ENCODE measurements at regions not wholly inside any gene's neighbourhood (a gene's known extent, or its start where the extent isn't known, plus 50 kb on each side); places are given as distances from the start of the nearest gene placed in this dataset.

- Histone ChIP-seq H3K9me3 (no peaks in the 10 kb centered on the region), H3K27me3 (replicated peaks; ENCODE audit: insufficient read depth) (peaks cover 3% of the 10 kb centered on the region), H3K4me1 (replicated peaks) (no peaks in the 10 kb centered on the region), H3K4me3 (no peak overlapping the region), H3K36me3 (no peaks in the 10 kb centered on the region), H3K27ac (no peak overlapping the region)
- intact Hi-C loops (cut with DNase I): no loop called here
- TF ChIP-seq POLR2AphosphoS5 (IDR thresholded peaks at IDR 0.05) (no peak), CTCF (IDR thresholded peaks at IDR 0.05) (no peak), POLR2A (IDR thresholded peaks at IDR 0.05) (no peak)
- no peak for DNase-seq (ENCODE audit: low spot score)
- WGBS: 91% methylated on average over 3 of the region's 3 CpGs
Measured at GRCh38 chr5:176152930-176153311, 85.3 kb upstream of the SIMC1 start.

DNA sequence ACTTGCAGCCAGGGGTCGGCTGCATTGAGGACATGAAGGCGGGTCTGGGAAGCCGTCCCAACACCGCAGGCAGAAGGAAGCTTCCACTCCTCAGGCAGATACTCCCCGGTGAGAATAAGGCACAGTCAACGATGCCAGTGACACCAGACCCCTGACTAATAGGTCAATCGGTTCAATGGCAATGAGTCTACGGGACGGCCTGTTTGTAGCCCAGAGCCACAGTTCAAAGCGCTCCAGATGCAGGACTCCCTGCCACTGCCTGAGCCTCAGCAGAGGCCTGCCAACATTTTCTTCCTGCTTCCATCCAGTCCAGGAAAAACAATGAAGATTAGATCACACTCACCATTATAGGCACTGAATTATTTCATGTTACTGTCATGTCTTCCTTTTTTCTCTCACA, 84.5 kb upstream of the SIMC1 start:
- TF ChIP-seq POLR2A (IDR thresholded peaks at IDR 0.05) (no peak), POLR2AphosphoS5 (IDR thresholded peaks at IDR 0.05) (no peak), CTCF (IDR thresholded peaks at IDR 0.05) (no peak)
- WGBS: 53% methylated on average over 10 of the region's 10 CpGs
- DNase-seq (ENCODE audit: low spot score): no peak
- intact Hi-C loops (cut with DNase I): no loop called here
- no peak overlapping the region for H3K4me3 ChIP-seq
- H3K4me1 ChIP-seq (replicated peaks): no peaks in the 10 kb centered on the region
- H3K36me3 ChIP-seq: no peaks in the 10 kb centered on the region
- H3K27ac ChIP-seq: no peak overlapping the region
- H3K9me3 ChIP-seq: no peaks in the 10 kb centered on the region
- peaks cover 3% of the 10 kb centered on the region for H3K27me3 ChIP-seq (replicated peaks; ENCODE audit: insufficient read depth)

DNA sequence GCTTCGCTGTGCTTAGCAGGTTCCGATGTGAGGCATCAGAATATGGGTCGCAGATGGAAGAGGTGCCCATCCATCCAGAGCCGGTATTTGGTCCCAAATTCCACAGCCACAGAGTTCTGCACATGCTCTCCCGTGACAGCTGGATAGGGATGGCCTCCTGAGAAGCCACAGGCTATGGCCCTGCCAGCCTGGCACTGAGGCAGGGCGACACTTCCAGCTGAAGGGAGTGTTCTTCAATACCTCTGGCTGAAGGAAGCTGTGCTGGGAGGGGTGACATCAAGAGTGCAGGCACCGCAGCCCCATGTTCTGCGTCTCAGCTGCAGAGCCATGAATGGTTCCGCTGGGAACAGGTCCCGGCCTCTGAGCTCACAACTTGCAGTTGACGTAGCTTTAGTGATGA, 83.4 kb upstream of the SIMC1 start:
- no peak for TF ChIP-seq POLR2AphosphoS5 (IDR thresholded peaks at IDR 0.05)
- no peak for TF ChIP-seq POLR2A (IDR thresholded peaks at IDR 0.05)
- TF ChIP-seq CTCF (IDR thresholded peaks at IDR 0.05): no peak
- H3K36me3 ChIP-seq: no peaks in the 10 kb centered on the region
- H3K4me3 ChIP-seq: no peak overlapping the region
- intact Hi-C loops (cut with DNase I): no loop called here
- no peaks in the 10 kb centered on the region for H3K4me1 ChIP-seq (replicated peaks)
- H3K9me3 ChIP-seq: no peaks in the 10 kb centered on the region
- H3K27ac ChIP-seq: no peak overlapping the region
- no peak for DNase-seq (ENCODE audit: low spot score)
- 90% methylated on average over 11 of the region's 11 CpGs for WGBS
- peaks cover 3% of the 10 kb centered on the region for H3K27me3 ChIP-seq (replicated peaks; ENCODE audit: insufficient read depth)

DNA sequence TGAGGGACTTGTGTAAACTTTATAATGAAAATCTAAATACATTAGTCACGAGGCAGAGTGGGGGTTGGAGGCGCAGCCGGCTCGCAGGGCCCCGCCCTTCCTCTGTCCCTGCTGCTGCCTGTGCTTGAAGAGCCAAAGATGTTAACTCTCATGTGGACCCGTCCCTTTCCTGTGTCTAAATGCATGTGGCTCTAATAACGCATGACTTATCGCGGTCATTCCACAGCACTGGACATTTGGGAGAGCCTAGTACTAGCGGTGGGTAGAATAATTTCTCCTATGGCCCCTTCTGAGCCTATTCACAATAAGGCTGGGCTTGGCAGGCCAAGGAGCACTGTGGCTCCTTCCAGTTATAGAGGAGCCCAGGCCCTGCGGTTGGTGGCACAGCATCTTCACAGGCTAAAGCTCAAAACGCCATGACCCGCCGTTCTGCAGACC, 82.3 kb upstream of the SIMC1 start:
- Histone ChIP-seq H3K4me3 (no peak overlapping the region), H3K36me3 (no peaks in the 10 kb centered on the region), H3K4me1 (replicated peaks) (no peaks in the 10 kb centered on the region), H3K9me3 (no peaks in the 10 kb centered on the region), H3K27ac (no peak overlapping the region), H3K27me3 (replicated peaks; ENCODE audit: insufficient read depth) (peaks cover 3% of the 10 kb centered on the region)
- intact Hi-C loops (cut with DNase I): no loop called here
- WGBS: 74% methylated on average over 14 of the region's 14 CpGs
- TF ChIP-seq POLR2A (IDR thresholded peaks at IDR 0.05) (no peak), POLR2AphosphoS5 (IDR thresholded peaks at IDR 0.05) (no peak), CTCF (IDR thresholded peaks at IDR 0.05) (no peak)
- DNase-seq (ENCODE audit: low spot score): no peak

GRCh38 chr5:176157656-176158055, 80.6 kb upstream of the SIMC1 start:
- 47% methylated on average over 3 of the region's 3 CpGs for WGBS
- intact Hi-C loops (cut with DNase I): no loop called here
- H3K27me3 ChIP-seq (replicated peaks; ENCODE audit: insufficient read depth): no peaks in the 10 kb centered on the region

More at GRCh38 chr5:176157656-176158055, 80.6 kb upstream of the SIMC1 start:
- no peak for TF ChIP-seq POLR2AphosphoS5 (IDR thresholded peaks at IDR 0.05)
- no peak for TF ChIP-seq POLR2A (IDR thresholded peaks at IDR 0.05)
- no peak for TF ChIP-seq CTCF (IDR thresholded peaks at IDR 0.05)
- Histone ChIP-seq H3K27ac (no peak overlapping the region), H3K4me3 (no peak overlapping the region), H3K4me1 (replicated peaks) (no peaks in the 10 kb centered on the region), H3K36me3 (no peaks in the 10 kb centered on the region), H3K9me3 (no peaks in the 10 kb centered on the region)
- no peak for DNase-seq (ENCODE audit: low spot score)
